Medulla oblongata (tissue), 1 donor: ENCODE measurements at regions not wholly inside any gene's neighbourhood (a gene's known extent, or its start where the extent isn't known, plus 50 kb on each side); places are given as distances from the start of the nearest gene placed in this dataset.

ENCODE experiments used
- DNase-seq: peaks from one replicate; pipeline ENCODE4 v3.0.0-alpha.2; 2015; ENCODE audit errors: extremely low spot score

- no peak for DNase-seq
Measured at GRCh38 chr4:110778521-110778920, 155.6 kb upstream of the PITX2 start.

DNA sequence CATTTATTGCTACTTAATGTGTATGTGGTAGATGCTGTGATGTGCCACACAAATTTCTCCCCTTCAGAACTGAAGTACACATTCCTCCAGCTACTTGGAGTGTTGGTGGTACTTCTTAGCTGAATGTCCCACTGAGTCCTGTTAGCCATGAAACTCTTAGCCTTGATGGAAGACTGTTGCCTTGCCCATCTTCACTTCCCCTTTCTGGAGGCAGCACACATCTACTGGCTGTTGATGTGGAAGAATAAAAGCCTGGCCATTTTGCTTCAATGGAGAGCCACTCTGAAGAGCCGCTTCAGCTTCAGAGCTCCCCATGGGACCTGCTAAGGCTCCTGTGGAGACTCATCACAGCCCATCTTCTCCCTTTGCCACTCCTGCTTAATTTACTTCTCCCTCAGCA lies 157.7 kb upstream of the PITX2 start:
- DNase-seq = no peak

GRCh38 chr4:110781944-110782343 lies 159.1 kb upstream of the PITX2 start:
- no peak for DNase-seq

- DNase-seq = no peak
Measured at GRCh38 chr4:110787109-110787508, 164.2 kb upstream of the PITX2 start.

GRCh38 chr4:110787707-110788106 lies 164.8 kb upstream of the PITX2 start:
- DNase-seq = no peak

DNA sequence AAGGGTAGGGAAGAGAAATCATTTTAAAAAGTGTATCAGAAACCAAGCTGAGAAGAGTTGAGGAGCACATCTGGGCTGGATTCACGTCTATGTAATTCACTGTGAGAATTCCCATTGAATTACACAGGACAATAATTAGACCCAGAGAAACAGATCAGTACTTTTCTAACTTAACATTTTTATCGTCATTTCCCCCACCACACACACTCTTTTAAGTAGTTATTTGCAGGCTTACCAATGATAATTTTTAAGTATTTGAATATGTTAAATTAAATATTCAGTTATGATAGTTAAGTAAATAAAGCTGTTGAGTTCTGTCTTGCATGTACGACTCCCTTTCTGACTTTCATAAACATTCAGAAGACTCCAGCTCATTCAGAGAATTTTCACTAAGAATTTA lies 165.4 kb upstream of the PITX2 start:
- DNase-seq = no peak

- no peak for DNase-seq
Measured at GRCh38 chr4:110792036-110792435, 169.2 kb upstream of the PITX2 start.

DNA sequence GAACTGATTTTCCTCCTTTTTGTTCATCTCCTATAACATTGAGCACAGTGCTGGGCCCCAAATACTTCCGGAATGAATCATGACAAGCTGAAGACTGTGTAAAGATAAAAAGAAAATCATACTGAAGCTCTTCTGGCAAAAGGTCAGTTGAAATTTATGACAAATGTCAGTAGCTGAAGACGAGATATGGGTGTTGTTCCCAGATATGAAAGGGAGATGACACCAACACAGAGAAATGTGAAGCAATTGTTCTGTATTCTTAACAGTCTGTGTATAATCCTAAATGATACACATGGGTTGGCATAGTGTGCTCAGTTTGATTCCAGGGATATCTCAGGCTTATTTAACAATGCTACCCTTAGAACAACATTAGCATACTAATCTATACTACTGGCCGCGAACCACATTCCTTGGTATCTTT lies 170.5 kb upstream of the PITX2 start:
- no peak for DNase-seq

DNA sequence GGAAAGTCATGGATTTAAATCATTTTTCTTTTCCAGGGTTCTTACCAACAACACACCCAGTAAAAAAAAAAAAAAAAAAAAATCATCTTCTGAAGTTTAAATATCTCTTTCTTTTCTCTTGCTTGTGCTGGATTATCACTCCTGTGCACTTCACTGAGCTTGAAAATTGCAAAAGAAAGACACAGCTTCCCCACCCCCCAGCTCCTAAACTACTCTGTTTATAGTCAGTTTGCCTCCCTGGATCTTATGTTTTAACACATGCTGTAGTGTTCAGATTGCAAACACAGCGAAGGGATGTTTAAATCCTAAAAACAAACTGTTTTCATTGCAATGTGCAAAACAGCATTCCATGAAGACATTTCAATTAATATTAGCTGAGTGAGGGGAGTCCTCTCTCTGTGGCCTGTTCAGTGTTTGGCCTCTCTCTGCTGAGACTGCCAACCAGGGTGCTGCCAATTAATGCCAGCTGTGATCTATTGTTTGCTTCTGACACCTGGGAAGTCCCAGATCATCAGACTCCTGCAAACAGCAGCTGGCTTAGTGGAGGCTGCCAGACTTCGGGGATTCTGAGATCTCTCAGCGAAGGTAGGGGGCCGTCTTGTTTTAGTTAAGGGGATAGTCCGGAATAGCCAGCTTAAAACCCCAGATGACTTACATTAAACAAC lies 171.1 kb upstream of the PITX2 start:
- DNase-seq = no peak

GRCh38 chr4:110795971-110796370 lies 173.1 kb upstream of the PITX2 start:
- no peak for DNase-seq

DNA sequence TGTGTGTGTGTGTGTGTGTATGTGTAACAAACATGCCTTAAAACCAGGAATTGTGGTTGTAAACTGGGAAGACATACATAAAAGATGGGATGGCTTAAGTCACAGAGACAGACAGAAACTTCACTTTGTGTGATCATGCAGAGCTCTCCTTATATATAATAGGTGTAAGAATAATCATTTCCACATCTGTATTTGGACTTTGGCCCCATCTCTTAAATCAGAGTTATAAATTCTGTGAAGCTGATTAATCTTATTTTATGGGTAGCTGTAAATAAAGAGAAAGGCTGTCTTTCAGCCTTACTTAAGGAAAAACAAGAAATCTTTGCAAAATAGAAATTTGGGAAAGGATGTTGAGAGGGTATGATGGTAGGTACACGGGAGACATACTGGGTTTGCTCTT lies 174.6 kb upstream of the PITX2 start:
- DNase-seq = no peak

GRCh38 chr4:110798687-110799086 lies 175.8 kb upstream of the PITX2 start:
- DNase-seq = no peak

GRCh38 chr4:110799211-110799610 lies 176.3 kb upstream of the PITX2 start:
- DNase-seq = no peak

DNA sequence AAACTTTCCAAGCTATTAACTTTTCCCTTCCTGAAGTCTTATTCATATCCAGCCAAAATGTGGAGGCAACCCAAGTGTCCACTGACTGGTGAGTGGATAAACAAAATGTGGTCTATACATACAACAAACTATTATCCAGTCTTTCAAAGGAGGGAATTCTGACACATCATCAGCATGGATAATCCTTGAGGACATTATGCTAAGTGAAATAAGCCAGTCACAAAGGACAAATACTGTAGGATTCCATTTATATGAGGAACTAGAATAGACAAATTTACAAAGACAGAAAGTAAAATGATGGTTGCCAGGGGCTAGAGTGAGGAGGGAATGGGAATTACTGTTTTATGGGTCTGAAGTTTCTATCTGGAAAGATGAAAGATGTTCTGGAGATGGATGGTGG lies 178.7 kb upstream of the PITX2 start:
- no peak for DNase-seq

DNA sequence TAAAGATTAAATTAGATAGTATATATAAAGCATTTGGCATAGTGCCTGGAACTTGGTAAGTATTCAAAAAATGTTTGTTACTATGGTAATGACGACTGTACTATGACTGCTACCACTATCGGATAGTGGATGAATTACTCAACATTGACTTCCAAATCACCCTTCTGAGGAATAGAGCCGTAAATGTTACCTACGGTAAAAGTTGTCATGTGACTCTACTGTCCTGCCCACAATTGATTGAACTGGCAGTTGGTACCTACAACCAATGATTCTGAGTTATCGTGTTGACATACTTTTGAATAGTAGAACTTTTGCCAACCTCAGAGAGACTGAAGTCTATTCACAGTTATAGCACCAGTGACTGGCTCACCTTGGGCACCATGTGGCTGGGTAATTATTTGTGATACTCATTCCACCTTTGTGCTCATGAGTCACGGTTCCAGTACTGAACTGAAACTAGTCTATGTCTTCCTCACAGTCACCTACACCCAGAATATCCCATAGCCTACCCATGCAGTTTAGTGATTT lies 185.5 kb upstream of the PITX2 start:
- no peak for DNase-seq

DNA sequence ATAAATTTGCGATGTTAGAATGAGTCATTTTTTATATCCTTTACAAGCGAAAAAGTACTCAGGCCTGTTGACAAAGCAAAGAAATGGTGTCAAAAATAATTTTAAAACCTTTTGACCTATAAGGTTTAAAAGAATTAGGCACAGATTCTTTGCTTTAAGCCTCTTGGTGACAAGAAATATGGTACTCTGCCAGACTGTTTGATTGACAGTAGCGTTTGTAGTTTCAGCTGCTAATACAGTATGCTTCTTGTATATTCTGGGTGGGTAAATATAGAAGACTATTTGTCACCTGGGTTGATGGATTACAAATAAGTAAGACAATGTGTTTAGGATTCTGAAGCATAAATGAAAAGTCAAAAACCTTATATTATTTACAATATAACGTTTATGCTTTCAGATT lies 193.1 kb upstream of the PITX2 start:
- DNase-seq = no peak

DNA sequence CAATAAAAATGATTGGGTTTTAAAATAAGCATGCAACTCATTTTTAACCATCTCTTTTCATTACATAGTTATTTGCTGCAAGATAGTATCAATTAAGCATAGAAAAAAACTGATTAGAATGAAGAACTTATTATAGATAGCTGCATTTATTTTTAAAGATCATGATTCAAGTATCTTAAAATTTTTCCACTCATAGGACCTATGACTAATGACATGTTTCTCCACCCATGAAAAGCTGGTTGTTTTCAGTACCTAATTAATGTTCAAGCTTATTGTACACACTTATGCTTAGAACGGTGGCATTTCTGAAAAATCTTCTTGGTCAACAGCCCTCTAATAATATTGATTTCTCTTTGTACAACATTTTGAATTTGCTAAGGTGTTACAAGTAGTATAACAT lies 193.5 kb upstream of the PITX2 start:
- no peak for DNase-seq

DNA sequence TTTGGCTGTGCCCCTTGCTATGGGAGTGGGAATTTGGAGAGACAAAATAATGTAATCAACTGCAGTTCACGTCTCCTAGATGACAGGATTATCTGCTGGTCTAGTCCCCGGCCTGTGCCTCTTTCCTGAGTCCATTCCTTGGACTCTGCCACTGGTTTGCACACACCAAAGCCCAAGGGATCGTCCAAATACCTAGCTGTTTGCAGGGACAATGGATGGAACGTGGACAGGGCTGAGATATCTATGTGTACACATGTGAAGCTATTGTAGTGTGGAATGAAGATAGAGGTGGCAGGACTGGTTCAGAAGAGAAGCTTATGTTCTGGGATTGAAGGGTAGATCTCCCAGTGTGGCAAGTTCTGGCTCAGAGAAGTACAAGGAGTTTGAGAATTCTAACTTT lies 198.3 kb upstream of the PITX2 start:
- DNase-seq = no peak

DNA sequence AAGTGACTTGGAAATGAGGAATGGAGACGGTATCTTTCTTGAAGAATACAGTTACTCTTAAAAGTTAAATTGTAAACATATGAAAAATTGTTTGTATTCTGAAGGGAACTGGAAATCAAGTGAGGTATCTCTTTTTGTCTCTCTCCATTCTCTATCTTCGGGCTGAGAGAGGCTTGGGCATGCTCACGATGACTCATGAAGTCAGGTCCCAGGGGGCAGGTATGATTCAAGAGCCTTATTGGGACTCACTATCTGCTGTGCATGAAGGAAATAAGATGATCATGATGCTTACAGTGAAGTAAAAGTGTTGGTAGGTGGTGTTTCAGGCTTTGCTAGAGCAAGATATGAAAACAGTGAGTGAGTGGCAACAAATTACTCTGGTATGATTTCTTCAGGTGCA lies 200.4 kb upstream of the PITX2 start:
- DNase-seq = no peak

DNA sequence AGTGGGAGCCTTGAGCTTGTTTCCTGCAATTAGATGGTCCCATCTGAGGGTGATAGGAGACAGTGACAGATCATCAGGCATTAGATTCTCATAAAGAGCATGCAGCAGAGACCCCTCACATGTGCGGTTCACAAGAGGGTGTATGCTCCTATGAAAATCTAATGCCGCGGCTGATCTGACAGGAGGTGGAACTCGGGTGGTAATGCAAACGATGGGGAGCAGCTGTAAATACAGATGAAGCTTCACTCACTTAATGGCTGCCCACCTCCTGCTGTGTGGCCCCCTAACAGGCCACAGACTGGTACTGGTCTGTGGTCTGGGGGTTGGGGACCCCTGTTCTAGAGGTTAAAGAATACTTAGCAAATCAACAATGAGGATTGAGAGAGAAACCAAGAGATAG lies 201.5 kb upstream of the PITX2 start:
- DNase-seq = no peak

DNA sequence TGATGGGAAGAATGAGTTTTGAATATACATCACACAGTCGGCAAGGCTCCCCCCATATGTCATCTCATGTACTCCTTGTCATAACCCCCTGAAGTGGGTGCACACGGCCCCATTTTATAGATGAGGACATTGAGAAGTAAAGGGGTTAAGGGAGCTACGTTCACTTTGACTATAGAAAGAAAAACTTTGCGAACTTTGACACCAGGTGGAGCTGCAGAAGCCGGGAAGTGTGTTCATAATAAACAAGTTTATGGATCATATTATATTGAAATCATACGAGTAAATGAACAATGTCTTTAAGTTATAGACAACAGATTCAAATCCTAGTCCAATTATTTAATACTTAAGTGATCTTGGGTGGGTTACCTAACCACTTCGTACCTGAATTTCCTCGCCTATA lies 203.8 kb upstream of the PITX2 start:
- no peak for DNase-seq

DNA sequence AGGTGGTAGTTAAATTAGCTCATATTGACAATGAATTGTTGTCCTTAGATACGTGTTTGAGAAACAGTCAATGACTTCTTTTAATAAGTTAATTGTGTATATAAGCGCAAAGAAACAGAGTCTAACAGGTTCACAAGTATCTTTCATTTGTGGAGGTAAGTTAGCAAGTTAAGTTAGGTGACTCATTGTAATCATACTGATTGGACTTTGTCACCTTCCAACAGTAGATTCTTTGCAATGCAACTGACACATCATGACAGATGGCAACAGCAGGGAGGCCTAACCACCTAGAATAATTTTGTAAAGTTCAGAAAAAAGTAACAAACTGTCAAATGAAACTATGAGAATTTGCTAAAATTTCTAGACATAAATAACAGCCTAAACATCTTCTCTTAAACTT lies 207.6 kb upstream of the PITX2 start:
- no peak for DNase-seq

DNA sequence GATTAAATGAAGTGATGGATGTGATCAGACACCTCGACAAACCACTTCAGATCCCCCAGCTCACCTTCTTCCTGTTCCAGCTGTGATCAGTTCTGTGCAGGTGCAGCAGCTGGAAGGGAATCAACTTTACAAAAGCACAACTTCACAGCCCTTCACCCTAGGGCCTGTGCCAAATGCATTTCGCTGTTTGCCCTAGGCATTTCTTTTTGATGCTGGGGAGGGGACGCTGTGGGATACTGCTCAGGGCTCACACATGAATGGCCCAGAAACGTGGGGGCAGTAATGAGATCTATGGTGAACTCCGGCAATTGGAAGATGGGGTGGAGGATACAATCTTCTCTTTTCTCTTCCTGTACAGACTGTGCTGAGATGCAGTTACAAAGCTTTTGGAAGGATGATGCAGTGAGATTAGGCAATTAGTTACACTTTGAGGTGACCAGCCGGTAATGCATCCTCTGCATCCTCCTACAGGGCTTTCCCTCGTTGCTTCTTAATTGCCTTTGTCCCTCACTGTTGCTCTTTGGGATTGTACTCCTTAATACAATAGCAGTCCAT lies 215.1 kb upstream of the PITX2 start:
- DNase-seq = no peak

- no peak for DNase-seq
Measured at GRCh38 chr4:110840221-110840654, 217.4 kb upstream of the PITX2 start.
